NCI-H226 (cell line): ENCODE measurements at regions not wholly inside any gene's neighbourhood (a gene's known extent, or its start where the extent isn't known, plus 50 kb on each side); places are given as distances from the start of the nearest gene placed in this dataset.
"Not testable (repeated sequence)": the region's sequence is repeated elsewhere in the genome, so short reads cannot be mapped to it uniquely, and the experiment has no call there.

ENCODE experiments used
- DNase-seq: peaks from one replicate; pipeline ENCODE4 v3.0.0-alpha.2; 2015

DNA sequence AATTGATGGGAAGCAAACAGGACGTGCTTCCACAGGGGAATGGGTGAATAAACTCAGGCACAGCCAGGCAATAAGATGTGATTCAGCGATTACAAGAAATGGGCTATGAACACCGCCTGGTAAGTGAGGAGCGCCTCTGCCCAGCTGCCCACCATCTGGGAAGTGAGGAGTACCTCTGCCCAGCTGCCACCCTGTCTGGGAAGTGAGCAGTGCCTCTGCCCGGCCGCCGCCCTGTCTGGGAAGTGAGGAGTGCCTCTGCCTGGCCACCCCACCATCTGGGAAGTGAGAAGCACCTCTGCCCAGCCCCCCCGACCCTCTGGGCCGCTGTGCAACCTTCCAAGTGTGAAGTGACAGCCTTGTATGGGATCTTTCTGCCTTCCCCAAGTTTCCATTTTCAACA lies 73.2 kb upstream of the PRR5 start:
- no peak for DNase-seq

DNA sequence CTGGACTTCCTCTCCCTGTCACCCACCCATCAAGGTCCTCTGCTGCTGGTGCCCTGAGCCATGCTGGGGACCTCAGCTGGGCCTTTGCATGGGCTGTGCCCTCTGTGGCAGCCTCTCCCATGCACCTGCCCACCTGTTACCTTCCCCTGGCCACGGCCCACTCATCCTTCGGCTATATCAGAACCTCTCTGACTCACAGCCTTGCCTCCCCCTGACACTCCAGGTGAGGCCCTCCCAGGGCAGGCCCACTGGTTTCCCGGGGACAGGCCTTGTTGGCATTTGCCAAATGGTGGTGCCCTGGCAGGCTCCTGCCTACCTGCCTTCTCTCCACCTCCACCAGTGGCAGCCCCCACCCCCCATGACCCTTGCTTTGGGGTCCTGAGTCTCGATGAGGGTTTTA lies 73.7 kb upstream of the PRR5 start:
- no peak for DNase-seq

DNA sequence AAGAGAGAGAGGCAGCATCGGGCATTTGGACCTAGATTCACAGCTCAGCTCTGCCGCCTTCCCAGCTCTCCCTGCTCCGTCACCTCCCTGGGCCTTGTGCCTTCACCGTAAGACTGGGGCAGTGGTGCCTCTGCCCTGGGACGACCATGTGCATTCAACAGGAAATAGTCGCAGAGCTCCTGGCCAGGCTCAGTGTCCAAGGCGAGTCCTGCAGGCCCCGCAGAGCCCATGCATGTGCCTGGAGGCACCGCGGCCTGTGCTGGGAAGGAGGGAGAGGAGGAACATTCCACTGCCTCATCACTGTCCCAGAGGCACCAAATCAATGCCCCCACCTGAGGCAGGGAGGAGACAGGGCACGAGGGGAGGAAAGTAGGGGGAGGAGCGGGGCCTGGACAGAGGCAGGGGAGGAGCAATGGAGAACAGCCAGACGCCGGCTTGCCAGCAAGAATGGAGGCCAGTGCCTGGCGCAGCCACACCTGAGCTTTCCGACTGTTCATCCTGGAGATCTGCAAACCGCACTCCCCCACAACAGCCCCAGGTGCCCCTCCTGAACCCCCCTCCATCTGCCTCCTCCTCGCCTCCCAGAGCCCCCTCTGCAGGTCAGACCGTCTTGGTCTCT lies 74.4 kb upstream of the PRR5 start:
- no peak for DNase-seq

DNA sequence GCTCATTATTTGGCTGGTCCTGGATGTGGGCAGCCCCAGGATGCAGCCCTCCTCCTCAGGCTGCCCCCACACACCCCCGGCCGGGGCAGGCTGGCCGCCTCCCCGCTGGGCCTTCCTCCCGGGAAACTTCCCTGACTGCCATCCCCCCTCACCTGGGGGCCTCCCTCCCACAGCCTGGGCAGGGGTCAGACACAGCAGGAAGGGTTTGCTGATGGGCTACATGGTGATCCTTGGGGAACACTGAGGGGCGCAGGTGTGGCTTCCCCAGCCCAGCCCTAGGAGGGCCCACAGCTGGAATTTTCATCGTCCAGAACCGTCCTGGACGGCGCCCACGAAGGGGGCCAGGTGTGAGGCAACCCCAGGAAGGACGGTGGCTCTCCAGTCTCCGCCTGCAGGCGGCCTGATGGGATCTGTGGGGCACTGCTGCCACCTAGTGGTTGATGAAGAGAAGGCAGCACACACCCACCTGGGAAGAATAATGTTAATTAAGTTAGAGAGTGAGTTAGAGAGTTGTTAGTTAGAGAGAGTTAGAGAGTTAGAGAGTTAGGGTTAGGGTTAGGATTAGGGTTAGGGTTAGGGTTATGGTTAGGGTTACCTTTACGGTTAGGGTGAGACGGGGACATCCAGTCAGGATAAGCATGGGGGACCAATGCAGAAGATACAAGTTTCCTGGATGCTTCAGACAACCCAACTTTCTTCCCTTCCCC lies 75.9 kb upstream of the PRR5 start:
- no peak for DNase-seq

DNA sequence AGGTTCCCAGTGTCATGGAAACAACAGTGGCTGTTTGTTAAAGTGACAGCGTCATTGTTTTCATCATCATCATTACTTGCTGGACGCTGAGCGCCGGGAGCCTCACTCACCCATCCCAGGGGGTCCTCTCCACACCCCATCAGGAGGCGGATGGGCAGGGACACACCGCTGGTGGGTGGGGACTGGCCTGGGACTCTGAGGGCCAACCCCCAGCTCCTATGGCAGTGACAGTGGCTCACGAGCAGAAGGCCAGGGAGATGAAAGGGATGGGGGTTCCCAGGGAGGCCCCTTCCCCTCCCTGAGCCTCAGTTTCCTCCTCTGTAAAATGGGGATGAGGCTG lies 76.6 kb upstream of the PRR5 start:
- no peak for DNase-seq

DNA sequence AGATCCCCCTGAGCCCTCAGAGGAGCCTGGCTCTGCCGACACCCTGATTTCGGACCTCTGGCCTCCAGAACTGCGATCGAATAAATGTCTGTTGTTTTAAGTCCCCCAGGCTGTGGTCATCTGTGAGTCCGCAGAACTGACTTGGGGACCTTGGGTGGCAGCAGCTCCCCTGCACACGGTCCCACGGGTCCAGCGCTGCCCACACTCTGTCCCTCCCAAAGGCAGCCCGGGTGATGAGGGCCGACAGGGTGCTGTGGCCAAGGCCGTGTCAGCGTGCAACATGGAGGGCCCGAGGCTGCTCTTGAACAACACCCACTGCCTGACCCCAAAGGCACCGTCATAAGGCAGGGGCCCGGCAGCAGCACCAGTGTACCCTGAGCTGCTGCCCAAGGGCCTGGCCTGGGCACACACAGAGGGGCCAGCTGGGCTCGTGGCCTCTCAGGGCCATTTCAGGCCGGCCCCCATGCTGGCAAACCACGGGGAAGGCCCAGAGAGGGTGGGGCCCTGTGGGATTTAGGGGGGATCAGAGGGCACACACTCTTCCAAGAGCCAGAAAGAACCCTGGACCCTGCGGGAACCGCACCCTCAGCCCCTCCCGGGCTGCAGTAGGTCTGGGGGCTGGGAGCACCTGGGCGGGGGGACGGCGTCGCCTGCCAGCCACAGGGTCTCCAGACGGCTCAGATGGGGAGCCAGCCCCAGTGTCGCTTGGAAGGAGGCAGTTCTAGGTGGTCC lies 77.1 kb upstream of the PRR5 start:
- DNase-seq, result no peak

DNA sequence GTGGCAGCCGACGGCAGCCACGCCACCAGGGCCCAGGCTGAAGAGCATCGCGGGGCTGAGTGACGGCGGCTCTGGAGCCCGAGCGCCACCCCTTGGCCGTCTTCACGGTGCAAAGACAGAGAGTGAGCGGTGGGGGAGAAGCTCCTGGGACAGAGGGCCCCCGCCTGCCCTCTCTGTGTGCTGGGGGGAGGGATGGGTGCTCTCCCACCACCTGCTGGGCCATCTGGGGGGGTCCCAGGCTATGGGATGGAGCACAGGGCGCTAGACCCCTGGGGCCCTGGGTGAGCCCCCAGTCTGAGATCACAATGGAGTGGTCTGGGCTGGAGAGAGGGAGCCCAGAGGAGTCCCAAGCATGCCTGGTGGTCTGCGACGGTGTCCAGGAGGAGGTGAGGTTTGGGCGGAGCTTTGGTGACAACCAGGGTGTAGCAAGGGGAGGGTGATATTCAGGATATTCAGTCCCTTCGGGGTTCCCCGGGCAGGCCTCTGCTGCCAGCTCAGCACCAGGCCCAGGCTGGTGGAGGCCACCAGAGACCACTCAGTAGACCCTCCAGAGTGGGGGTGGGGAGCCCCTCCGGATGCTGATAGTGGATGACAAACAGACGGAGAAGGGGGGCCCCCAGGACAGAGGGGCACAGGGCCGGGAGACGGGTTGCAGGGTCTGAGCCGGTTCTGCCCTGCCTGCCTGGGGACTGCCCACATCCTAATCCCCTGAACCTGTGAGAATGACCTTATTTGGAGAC lies 78.1 kb upstream of the PRR5 start:
- DNase-seq, result no peak

DNA sequence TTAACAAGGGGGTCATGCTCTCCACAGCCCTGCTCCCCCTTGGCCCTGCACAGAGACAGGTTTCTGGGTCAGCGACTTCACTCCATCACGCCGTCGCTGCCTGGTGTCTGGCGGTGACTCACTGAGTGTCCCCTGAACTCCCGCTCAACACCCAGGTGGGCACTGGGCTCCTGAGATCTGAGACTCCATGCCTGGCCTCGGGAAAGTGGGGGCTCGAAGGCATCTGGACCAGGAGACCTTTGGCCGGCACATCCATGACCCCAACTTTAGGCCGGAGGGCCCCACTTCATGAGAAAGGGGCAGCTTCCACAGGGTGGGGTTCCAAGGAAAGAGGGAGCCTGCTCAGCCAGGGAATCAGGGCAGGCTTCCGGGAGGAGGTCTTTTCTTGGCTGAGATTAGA lies 79.3 kb upstream of the PRR5 start:
- no peak for DNase-seq

DNA sequence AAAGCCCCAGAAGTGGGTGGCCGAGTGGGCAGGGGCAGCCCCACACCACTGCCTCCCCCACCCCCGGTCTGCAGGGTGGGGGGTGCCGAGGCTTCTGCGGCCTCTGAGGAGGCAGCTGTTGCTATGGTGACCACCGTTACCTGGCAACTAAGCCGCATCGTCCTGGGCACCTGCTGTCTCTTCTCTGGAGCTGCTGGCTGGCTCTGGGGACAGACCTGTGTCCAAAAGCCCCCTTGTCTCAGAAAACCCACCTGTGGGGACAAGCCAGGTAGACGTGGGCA lies 79.9 kb upstream of the PRR5 start:
- no peak for DNase-seq

DNA sequence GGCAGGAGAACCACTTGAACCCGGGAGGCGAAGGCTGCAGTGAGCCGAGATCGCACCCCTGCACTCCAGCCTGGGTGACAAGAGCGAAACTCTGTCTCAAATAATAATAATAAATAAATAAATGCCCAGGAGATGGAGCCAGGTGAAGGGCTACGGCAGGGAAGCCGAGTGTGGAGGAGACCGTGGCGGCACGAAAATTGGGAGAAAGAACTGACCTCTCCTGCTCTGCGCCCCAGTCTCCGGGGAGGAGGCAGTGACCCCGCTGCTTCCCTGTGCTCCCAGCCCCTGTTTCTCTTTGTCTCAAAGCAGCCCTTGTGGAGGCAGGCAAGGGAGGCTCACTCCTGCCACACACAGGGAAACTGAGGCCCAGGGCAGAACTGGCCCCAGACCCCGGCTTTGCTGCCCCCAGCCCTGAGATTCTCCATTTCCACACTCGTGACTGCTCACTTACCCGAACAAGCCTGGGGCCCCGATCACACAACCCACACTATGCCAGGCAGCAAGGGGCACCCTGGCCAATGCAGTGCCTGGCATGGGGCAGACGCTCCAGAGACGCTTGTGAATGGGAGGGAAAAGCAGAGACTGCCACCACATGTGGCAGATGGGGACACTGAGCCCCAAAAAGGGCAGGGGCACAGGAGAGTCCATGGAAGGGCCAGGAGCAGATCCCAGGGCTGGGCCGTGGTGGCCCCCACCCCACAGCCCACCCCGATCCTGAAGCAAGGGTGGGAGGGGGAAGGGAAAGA lies 80.4 kb upstream of the PRR5 start:
- no peak for DNase-seq

DNA sequence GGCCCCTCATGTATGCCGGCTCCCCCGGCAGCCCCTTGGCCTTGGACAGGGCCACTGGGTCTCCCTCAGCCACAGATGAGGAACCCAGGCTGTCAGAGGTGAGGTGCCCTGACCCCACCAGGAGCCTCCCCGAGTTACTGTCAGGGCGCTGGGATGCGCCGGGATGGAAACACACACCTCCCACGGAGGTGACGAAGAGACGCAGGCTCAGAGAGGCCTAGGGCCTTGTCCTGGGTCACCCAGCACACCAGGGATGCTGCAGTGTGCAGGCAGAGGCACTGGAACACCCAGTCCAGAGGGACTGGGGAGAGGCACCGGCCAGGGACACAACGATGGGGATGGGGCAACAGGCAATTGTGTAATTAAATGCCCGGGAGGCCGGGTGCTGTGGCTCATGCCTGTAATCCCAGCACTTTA lies 81.2 kb upstream of the PRR5 start:
- DNase-seq, result no peak

DNA sequence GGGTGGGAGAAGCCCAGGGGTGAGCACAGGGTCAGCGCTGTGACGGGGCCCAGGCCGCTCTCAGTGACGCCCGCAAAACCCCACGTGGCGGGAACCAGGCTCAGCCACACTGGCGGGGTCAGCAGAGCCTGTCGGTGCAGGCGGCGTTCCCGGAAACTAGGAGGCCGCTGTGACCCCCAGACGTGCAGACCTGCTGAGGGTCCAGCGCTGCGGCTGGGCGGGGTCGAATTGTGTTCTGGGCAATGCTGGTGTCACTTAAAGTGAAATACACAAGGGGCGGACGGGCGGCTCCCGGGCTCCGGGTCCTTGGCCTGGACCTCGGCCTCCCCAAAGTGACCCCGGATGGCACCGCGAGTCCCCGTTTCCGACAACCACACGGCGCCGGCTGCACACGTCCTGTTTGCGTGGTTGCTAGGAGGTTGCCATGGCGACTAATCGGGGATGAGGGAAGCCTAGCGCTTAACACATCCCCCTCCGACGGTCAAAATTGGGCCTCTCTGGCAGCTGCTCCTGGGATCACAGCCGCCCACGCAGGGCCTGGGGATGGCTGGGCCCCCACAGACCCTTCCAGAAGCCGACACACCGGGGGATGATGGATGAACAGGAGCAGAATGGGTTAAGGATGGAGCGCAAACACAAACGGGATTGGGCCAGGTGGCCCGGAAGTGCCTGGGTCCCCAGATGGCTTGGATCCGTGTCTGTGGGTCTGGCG lies 81.7 kb upstream of the PRR5 start:
- no peak for DNase-seq

DNA sequence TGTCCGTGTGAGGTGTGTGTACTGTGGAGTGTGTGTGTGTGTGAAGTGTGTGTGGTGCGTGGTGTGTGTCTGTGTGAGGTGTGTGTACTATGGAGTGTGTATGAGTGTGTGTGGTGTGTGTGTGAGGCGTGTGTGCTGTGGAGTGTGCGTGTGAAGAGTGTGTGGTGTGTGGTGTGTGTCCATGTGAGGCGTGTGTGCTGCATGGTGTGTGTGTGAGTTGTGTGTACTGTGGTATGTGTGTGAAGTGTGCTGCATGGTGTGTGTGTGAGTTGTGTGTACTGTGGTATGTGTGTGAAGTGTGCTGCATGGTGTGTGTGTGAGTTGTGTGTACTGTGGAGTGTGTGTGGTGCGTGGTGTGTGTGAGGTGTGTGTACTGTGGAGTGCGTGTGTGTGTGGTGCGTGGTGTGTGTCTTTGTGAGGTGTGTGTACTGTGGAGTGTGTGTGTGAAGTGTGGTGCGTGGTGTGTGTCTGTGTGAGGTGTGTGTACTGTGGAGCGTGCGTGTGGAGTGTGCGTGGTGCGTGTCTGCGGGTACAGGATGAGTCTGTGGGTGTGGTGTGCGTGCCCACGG lies 82.4 kb upstream of the PRR5 start:
- DNase-seq, result not testable (repeated sequence)

DNA sequence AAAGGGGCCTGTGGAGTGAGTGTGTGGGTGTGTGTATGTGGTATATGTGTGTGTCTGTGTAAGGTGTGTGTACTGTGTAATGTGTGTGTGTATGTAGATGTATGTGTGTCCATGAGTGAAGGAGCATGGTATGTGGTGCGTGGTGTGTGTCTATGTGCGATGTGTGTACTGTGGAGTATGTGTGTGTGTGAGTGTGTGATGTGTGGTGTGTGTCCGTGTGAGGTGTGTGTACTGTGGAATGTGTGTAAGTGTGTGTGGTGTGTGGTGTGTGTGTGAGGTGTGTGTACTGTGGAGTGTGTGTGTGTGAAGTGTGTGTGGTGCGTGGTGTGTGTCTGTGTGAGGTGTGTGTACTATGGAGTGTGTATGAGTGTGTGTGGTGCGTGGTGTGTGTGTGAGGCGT lies 83.1 kb upstream of the PRR5 start:
- DNase-seq, result not testable (repeated sequence)

DNA sequence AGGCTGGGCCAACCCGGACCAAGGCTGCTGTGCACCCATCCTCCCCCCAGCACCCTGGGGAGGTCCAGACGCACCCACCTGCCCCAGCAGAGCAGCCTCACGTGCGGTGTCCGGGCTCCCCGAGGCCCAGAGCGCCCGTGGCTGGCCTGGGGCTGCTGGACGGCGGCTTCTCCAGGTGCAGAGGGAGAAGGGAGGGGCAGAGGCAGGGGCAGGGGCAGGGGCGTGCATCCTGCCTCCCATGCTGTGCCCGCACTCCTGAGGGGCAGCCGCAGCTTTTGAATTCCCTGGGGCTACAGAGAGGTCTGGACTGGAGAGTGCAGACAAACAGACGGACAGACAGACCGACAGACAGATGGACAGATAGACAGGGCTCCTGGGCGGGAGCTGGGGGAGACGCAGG lies 83.6 kb upstream of the PRR5 start:
- no peak for DNase-seq

DNA sequence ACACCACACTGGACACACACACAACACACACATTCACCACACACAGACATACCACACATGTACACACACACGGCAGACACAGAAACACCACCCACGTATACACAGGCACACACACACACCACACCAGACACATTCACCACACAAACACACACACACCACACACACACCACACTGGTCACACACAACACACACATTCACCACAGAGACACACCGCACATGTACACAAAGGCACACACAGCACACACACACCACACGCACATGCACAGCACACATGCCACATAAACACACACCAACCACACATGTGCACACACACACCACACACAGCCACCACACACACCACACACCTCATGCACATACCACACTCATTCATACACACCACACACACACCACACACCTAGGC lies 84.2 kb upstream of the PRR5 start:
- no peak for DNase-seq

DNA sequence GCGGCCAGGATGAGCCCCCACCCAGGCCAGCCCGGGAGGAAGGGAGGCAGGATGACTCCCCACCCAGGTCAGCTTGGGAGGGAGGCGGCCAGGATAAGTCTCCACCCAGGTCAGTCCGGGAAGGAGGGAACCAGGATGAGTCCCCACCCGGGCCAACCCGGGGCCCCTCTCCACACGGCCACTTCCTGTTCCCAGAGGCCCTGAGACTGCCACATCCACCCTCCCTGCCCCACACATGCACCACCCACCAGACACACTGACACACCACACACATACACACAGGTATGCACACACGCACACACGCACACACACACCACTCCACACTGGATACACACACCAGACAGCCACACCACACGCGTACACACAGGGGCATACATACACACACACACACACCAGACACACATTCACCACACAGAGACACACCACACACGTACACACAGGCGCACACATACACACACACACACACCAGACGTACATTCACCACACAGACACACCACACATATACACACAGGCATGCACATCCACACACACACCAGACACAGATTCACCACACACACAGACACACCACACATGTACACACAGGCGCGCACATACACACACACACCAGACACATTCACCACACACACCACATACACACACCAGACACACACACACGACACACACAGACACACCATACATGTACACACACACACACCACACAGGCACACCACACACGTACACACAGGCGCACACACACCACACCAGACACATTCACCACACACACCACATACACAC lies 84.9 kb upstream of the PRR5 start:
- no peak for DNase-seq

DNA sequence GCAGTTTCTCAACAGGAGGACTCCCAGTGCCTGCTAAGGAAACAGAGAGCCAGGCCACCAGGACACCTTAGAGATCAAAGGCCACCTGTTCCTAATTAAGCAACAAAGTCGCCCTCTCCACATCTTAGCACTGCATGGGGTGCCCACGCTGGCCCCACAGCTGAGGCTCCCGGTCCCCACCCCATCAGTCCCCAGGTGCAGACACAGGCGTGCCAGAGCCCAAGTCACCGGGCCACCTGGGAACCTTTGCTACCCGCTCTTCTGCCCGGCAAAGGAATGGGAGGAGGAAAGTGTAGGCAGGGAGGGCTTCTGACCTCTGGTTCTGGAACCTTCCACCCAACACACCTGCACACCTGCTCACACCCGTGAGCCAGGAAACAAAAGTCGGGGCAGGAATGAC lies 85.5 kb upstream of the PRR5 start:
- DNase-seq, result no peak

DNA sequence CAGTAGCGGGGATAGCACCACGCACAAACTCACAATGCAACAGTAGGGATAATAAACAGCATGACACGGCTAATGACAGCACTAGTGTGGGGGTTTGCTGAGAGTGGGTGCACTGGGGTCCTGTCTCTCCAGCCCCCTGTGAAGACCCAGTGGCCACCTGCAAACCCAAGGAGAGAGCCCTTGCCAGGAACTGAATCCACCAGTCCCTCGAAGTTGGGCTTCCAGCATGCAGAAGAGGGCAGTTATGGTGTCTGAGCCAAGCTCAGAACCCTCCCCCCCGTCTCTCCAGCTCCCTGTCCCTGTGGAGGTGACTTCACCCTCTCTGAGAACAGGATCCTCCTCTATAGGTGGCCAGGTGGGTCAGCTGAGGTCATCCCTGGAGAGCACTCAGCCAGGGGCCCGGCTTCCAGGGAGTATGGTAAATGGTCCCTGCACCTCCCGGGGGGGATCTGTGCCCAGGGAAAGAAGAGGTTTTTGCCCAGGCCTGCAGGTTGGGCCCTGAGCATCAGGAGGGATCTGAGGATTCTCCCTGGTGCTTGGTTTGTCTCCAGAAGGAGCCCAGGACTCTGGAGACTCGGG lies 86.3 kb upstream of the PRR5 start:
- no peak for DNase-seq

DNA sequence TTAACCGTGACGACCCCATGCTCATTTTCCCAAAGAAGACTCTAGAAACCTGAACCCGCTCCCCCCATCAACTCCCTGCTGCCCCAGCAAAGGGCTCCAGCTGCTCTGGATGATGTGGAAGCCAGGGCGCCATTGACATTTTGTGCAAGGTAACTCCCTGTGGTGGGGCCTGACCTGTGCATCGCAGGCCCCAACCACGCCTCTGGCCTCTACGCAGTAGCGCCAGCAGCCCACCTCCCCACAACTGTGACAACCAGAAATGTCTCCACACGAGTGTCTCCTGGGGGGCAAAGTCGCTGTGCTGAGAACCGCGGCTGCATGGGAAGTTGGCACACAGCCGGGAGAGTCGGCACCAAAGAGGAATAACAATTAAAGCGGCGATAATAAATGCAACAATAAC lies 86.9 kb upstream of the PRR5 start:
- DNase-seq, result no peak

DNA sequence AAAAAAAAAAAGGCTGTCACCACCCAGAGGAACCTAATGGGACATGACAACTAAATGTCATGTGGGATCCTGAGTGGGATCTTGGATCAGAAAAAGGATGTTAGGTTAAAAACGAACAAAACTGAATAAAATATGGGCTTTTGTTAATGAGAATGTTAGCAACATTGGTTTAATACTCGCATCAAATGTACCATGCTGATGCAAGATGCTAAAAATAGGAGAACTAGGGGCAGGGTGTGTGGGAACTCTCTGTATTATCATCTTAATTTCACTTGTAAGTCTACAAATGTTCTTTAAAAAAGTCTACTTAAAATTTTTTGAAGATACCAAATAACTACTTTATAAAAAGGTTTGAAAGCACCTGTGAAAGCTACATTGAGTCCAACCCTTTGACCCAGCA lies 88.8 kb upstream of the PRR5 start:
- DNase-seq, result no peak
